HCT116 (cell line): ENCODE measurements at regions not wholly inside any gene's neighbourhood (a gene's known extent, or its start where the extent isn't known, plus 50 kb on each side); places are given as distances from the start of the nearest gene placed in this dataset.

Source experiments
- ATAC-seq: fragments of 200-7000 bp; cut with Tn5 transposase; 2 replicates; pipeline ENCODE4 v1.9.1; 2020; ENCODE audit warnings: mild to moderate bottlenecking, moderate library complexity
- BruUV-seq: library from RNA; stranded (reverse); fragments of 400-500 nt; replicated peaks from 2 replicates; lab custom pipeline; 2021; lab: Mats Ljungman, UMichigan
- CTCF ChIA-PET: fragments of 300-600 bp; sonication (Branson Sonifier 250); formaldehyde crosslinking; loops from one replicate; lab custom pipeline; 2021; ENCODE audit warnings: antibody characterized with exemption; lab: Charles Lee
- POLR2A ChIA-PET: fragments of 300-600, 350-600 bp; sonication (Branson Sonifier 250); formaldehyde crosslinking; loops from one replicate; lab custom pipeline; 2021; ENCODE audit warnings: antibody characterized with exemption; lab: Charles Lee
- RAD21 ChIA-PET, 2 experiments: fragments of 300-600 bp; sonication (Branson Sonifier 250); formaldehyde crosslinking; loops; one replicate each; lab custom pipeline; 2023; ENCODE audit warnings: low total read pairs in 2 of 2; ENCODE audit not compliant: uncharacterized antibody in 2 of 2, unreplicated experiment in 2 of 2, low non-redundant PET in 1 of 2; lab: Charles Lee
- DNase-seq: peaks from one replicate; pipeline ENCODE4 v3.0.0-alpha.2; 2010; ENCODE audit warnings: low read depth, low spot score
- H2AFZ ChIP-seq: fragments of 200-600 bp; shearing (Covaris generic), sonication (generic); 2 replicates; pipeline ENCODE4 v1.6.1; 2017; ENCODE audit warnings: low read depth, mixed run types, mixed read lengths, antibody characterized with exemption, low read length; ENCODE audit not compliant: poor library complexity, severe bottlenecking
- H3K27ac ChIP-seq: 2 replicates; pipeline ENCODE4 v1.5.1; 2012; ENCODE audit warnings: low read depth, low read length
- H3K27me3 ChIP-seq: fragments of 200-600 bp; sonication (generic); 2 replicates; pipeline ENCODE4 v1.6.1; 2016; ENCODE audit warnings: mixed run types, low read length, mixed read lengths; ENCODE audit not compliant: insufficient read depth
- H3K36me3 ChIP-seq, 2 experiments: fragments of 200-500 bp in 1 of 2; fragments of 200-600 bp in 1 of 2; sonication (Bioruptor generic) in 1 of 2; sonication (generic) in 1 of 2; 2 replicates each; pipeline versions ENCODE4 v1.5.1 to v1.6.1; 2014 to 2016; ENCODE audit warnings: low read length in 2 of 2, inconsistent platforms in 1 of 2, mixed read lengths in 1 of 2, mixed run types in 1 of 2; ENCODE audit not compliant: insufficient read depth in 2 of 2, control insufficient read depth in 1 of 2
- H3K4me1 ChIP-seq, 2 experiments: fragments of 200-600 bp in 1 of 2; sonication (generic) in 1 of 2; 2 replicates each; pipeline versions ENCODE4 v1.5.1 to v1.6.1; 2012 to 2017; ENCODE audit warnings: low read length in 2 of 2, inconsistent platforms in 1 of 2, mild to moderate bottlenecking in 1 of 2, mixed read lengths in 1 of 2, mixed run types in 1 of 2, moderate library complexity in 1 of 2; ENCODE audit not compliant: insufficient read depth in 2 of 2, control insufficient read depth in 1 of 2
- H3K4me2 ChIP-seq: fragments of 200-600 bp; sonication (generic); 2 replicates; pipeline ENCODE4 v1.6.1; 2017; ENCODE audit warnings: mixed run types, low read length, mixed read lengths
- H3K4me3 ChIP-seq, 2 experiments: fragments of 200-600 bp in 1 of 2; sonication (generic) in 1 of 2; replicated peaks in 1 of 2; 2 replicates each; pipeline ENCODE4 v1.5.1; 2011 to 2016; ENCODE audit warnings: low read length in 2 of 2, control low read depth in 1 of 2, low read depth in 1 of 2, mild to moderate bottlenecking in 1 of 2, mixed read lengths in 1 of 2, mixed run types in 1 of 2
- H3K79me2 ChIP-seq: fragments of 200-600 bp; sonication (generic); 2 replicates; pipeline ENCODE4 v1.6.1; 2017; ENCODE audit warnings: mild to moderate bottlenecking, mixed run types, low read length, moderate library complexity, mixed read lengths; ENCODE audit not compliant: insufficient read depth
- H3K9ac ChIP-seq: fragments of 200-600 bp; sonication (generic); 2 replicates; pipeline ENCODE4 v1.6.1; 2016; ENCODE audit warnings: low read length, mixed read lengths
- H3K9me2 ChIP-seq: fragments of 200-600 bp; sonication (generic), shearing (Covaris generic); 2 replicates; pipeline ENCODE4 v1.6.1; 2017; ENCODE audit warnings: mixed run types, mild to moderate bottlenecking, moderate library complexity; ENCODE audit not compliant: insufficient read depth
- H3K9me3 ChIP-seq, 2 experiments: fragments of 200-500 bp in 1 of 2; fragments of 200-600 bp in 1 of 2; sonication (Bioruptor generic) in 1 of 2; sonication (generic) in 1 of 2; 2 replicates each; pipeline ENCODE4 v1.6.1; 2014 to 2017; ENCODE audit warnings: low read length in 2 of 2, mixed read lengths in 2 of 2, inconsistent platforms in 1 of 2, low read depth in 1 of 2, mild to moderate bottlenecking in 1 of 2, mixed run types in 1 of 2, moderate library complexity in 1 of 2; ENCODE audit not compliant: control insufficient read depth in 1 of 2, insufficient read depth in 1 of 2
- H4K20me1 ChIP-seq: fragments of 200-600 bp; sonication (generic), shearing (Covaris generic); 2 replicates; pipeline ENCODE4 v1.6.1; 2017; ENCODE audit warnings: mixed run types, mild to moderate bottlenecking, moderate library complexity; ENCODE audit not compliant: insufficient read depth
- ATF3 ChIP-seq: IDR thresholded peaks from 2 replicates; pipeline ENCODE4 v1.6.1; 2012
- CBX3 ChIP-seq: IDR thresholded peaks from 2 replicates; pipeline ENCODE4 v1.6.1; 2012; ENCODE audit warnings: low read depth
- CEBPB ChIP-seq: IDR thresholded peaks from 2 replicates; pipeline ENCODE4 v1.6.1; 2012; ENCODE audit warnings: low read depth
- CTCF ChIP-seq, 3 experiments: fragments of 200-600 bp in 1 of 3; sonication (generic) in 1 of 3; IDR thresholded peaks in 2 of 3; conservative IDR thresholded peaks in 1 of 3; 2 replicates each; pipeline ENCODE4 v1.5.1; 2012 to 2017; ENCODE audit warnings: low read depth in 2 of 3, low read length in 2 of 3, antibody characterized with exemption in 1 of 3, borderline replicate concordance in 1 of 3, control low read depth in 1 of 3, mild to moderate bottlenecking in 1 of 3, mixed read lengths in 1 of 3, mixed run types in 1 of 3, moderate library complexity in 1 of 3; ENCODE audit not compliant: insufficient read depth in 1 of 3
- ELF1 ChIP-seq: IDR thresholded peaks from 2 replicates; pipeline ENCODE4 v1.6.1; 2012; ENCODE audit warnings: low read depth, borderline replicate concordance
- EZH2 ChIP-seq: fragments of 200-600 bp; sonication (generic); IDR thresholded peaks from 2 replicates; pipeline ENCODE4 v1.6.1; 2017; ENCODE audit warnings: antibody characterized with exemption, mixed run types
- EZH2phosphoT487 ChIP-seq: fragments of 200-600 bp; IDR thresholded peaks from 2 replicates; pipeline ENCODE4 v1.6.1; 2018; ENCODE audit warnings: antibody characterized with exemption, borderline replicate concordance
- MAX ChIP-seq: IDR thresholded peaks from 2 replicates; pipeline ENCODE4 v1.6.1; 2012
- POLR2A ChIP-seq: IDR thresholded peaks from 2 replicates; pipeline ENCODE4 v1.7.0; 2011; ENCODE audit warnings: borderline replicate concordance; ENCODE audit not compliant: insufficient read depth, insufficient read length; ENCODE audit errors: extremely low read depth
- POLR2AphosphoS5 ChIP-seq: IDR thresholded peaks from 2 replicates; pipeline ENCODE4 v1.6.1; 2011; ENCODE audit warnings: mild to moderate bottlenecking, low read depth, low read length, moderate library complexity
- RAD21 ChIP-seq: IDR thresholded peaks from 2 replicates; pipeline ENCODE4 v1.6.1; 2012; ENCODE audit warnings: low read depth, mild to moderate bottlenecking
- REST ChIP-seq: IDR thresholded peaks from 2 replicates; pipeline ENCODE4 v1.6.1; 2012; ENCODE audit warnings: low read depth
- SIN3A ChIP-seq: IDR thresholded peaks from 2 replicates; pipeline ENCODE4 v1.6.1; 2012; ENCODE audit warnings: low read depth
- SRF ChIP-seq: IDR thresholded peaks from 2 replicates; pipeline ENCODE4 v1.6.1; 2012; ENCODE audit warnings: low read depth
- TCF7L2 ChIP-seq: IDR thresholded peaks from 2 replicates; pipeline ENCODE4 v1.7.0; 2011; ENCODE audit warnings: borderline replicate concordance, inconsistent platforms; ENCODE audit not compliant: insufficient read depth, insufficient read length; ENCODE audit errors: extremely low read depth
- ZBTB33 ChIP-seq: IDR thresholded peaks from 2 replicates; pipeline ENCODE4 v1.6.1; 2011; ENCODE audit warnings: mild to moderate bottlenecking, low read length, moderate library complexity; ENCODE audit not compliant: insufficient replicate concordance; ENCODE audit errors: extremely low read depth
- ZFX ChIP-seq: fragments of 450-650 bp; IDR thresholded peaks from 2 replicates; pipeline ENCODE4 v1.6.1; 2017
- intact Hi-C: fragments of 100-400 bp; cut with micrococcal nuclease; formaldehyde crosslinking; loops from 2 replicates; pipeline ENCODE4 v1.10.0; 2022

- TF ChIP-seq CBX3 (no peak), ZFX (no peak), SIN3A (no peak), EZH2 (no peak), EZH2phosphoT487 (no peak), POLR2A (no peak), TCF7L2 (no peak)
These were observed 223.2 kb upstream of the RAB6C start (continued) for GRCh38 chr2:129756276-129756675.

GRCh38 chr2:129757366-129757914, 222.0 kb upstream of the RAB6C start:
- Histone ChIP-seq H4K20me1 (no peaks in the 10 kb centered on the region), H2AFZ (no peak overlapping the region), H3K4me1 (no peaks in the 10 kb centered on the region), H3K27ac (no peak overlapping the region), H3K9me2 (no peaks in the 10 kb centered on the region), H3K4me2 (no peak overlapping the region), H3K4me3 (no peak overlapping the region), H3K79me2 (no peaks in the 10 kb centered on the region), H3K9me3 (no peaks in the 10 kb centered on the region), H3K27me3 (peaks cover 38% of the 10 kb centered on the region; the same call in 1 of the 2 replicates), H3K36me3 (no peaks in the 10 kb centered on the region), H3K9ac (no peak overlapping the region)
- BruUV-seq: no TSS peak
- ChIA-PET RAD21 (no interaction called here), POLR2A (no interaction called here), CTCF (no interaction called here)
- intact Hi-C loops: no loop called here
- ATAC-seq (no peak), DNase-seq (no peak)
- TF ChIP-seq SRF: no peak
- TF ChIP-seq CTCF (IDR thresholded peaks at IDR 0.05 in 2 of 3, conservative IDR thresholded peaks at IDR 0.05 in 1 of 3; ENCODE audit: borderline replicate concordance in 1 of 3, insufficient read depth in 1 of 3, low read depth in 2 of 3, low read length in 2 of 3): no peak
- no peak for TF ChIP-seq CEBPB
- no peak for TF ChIP-seq ZBTB33
- no peak for TF ChIP-seq POLR2AphosphoS5
- TF ChIP-seq REST: no peak
- no peak for TF ChIP-seq EZH2
- no peak for TF ChIP-seq RAD21
- TF ChIP-seq MAX: no peak
- TF ChIP-seq ELF1: no peak
- TF ChIP-seq EZH2phosphoT487: no peak
- no peak for TF ChIP-seq ATF3
